NCI-H69 (cell line): ENCODE measurements at regions not wholly inside any gene's neighbourhood (a gene's known extent, or its start where the extent isn't known, plus 50 kb on each side); places are given as distances from the start of the nearest gene placed in this dataset.
A peak's percentile ranks its signal among the peaks of the same experiment; 100 is the strongest.
"Not testable (repeated sequence)": the region's sequence is repeated elsewhere in the genome, so short reads cannot be mapped to it uniquely, and the experiment has no call there.

Experiments
- DNase-seq: peaks from one replicate; lab custom pipeline; 2025; lab: John Stamatoyannopoulos, UW

DNA sequence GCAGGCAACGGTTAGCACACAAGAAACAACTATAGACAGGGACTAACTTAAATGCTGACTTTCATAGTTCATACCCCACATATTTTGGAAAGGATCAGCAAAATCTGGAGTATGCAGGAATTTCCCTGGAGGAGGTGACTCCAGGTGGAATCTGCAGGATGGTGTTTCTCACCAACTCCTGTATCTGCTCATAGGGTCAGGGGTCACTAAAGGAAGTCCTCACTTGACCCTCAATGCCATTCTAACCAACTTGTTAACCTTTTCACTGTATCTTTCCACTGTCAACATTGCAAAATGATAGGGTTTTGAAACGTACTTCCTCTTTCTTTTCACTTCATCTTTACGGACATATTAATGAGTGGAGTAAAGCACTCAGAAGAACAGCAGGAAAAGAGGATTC lies 207.0 kb upstream of the CXCR4 start:
- DNase-seq = no peak

GRCh38 chr2:136323935-136324334 lies 206.0 kb upstream of the CXCR4 start:
- DNase-seq = no peak

DNA sequence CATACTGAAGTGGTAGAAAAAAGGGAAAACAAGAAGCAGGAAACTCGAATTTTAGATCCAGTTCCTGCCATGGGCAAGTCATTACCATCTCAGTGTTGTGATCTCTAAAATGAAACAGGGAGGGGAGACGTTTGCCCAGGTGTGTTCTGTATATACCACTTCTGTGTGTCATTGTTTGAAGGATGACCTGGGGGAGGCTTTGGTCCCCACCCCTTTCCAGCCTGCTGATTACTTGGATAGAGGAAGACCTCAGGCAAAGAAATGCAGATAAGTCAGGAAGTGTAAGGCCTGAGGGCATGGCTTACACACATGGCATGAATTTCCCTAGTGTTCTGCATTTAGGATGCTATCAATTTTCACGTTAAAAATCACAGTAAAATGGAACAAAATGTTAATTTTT lies 205.2 kb upstream of the CXCR4 start:
- peak; percentile 69 for DNase-seq

DNA sequence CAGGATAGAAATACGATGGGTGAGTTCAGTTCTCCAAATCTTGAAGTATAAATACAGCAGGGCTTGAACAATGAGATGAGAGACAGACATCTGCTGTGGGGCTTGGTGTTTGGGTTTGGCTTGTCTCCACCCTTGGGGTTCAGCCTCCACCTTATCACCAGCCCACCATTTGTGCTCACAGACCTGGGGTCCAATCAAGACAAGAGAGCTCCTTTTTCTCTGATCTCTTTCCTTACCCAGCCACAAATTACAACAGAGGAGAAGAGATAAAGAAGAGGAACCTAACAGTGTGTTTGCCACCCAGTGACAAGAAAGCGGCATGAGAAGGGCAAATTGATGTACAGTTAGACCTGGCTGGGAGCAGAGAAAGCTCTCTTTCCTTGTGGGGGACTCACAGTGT lies 204.5 kb upstream of the CXCR4 start:
- no peak for DNase-seq

GRCh38 chr2:136319651-136320050 lies 201.7 kb upstream of the CXCR4 start:
- no peak for DNase-seq

DNA sequence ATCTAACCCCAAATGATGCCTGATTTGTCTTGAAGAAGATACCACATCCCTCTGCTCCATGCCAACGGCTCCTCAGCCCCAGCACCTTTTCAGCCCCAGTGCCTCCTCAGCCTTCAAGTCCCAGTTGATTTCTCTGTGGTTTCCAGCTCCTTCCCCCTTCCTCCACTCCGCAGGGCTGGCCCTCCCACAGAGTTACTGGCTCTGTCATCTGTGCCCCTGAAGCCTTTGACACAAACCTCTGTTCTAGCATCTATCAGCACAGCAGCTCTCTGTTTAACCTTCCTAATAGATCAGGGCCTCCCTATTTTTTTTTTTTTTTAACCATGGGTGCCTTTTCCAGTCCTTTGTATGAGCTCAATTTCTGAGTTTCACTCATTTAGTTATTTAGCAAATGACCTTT lies 201.3 kb upstream of the CXCR4 start:
- DNase-seq = no peak

DNA sequence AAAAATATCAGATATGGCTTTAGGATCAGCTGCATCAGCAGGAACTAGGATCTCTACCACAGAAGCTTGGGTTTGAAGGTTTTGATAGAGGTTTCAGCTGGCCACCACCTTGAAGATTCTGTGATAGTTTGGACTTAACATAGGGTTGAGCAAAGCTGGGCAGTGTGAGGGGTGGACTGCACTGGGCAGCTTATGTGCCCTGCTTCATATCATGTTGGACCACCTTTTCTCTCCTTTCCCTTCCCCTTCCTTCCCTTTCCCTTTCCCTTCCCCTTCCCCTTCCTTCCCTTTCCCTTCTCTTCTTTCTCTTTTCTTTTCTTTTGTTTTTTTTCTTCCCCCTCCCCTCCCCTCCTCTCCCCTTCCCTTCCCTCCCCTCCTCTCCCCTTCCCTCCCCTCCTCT lies 196.3 kb upstream of the CXCR4 start:
- no peak for DNase-seq

GRCh38 chr2:136312568-136312967 lies 194.6 kb upstream of the CXCR4 start:
- not testable (repeated sequence) for DNase-seq

- DNase-seq = no peak
Observed at GRCh38 chr2:136310797-136311603, 193.1 kb upstream of the CXCR4 start.

DNA sequence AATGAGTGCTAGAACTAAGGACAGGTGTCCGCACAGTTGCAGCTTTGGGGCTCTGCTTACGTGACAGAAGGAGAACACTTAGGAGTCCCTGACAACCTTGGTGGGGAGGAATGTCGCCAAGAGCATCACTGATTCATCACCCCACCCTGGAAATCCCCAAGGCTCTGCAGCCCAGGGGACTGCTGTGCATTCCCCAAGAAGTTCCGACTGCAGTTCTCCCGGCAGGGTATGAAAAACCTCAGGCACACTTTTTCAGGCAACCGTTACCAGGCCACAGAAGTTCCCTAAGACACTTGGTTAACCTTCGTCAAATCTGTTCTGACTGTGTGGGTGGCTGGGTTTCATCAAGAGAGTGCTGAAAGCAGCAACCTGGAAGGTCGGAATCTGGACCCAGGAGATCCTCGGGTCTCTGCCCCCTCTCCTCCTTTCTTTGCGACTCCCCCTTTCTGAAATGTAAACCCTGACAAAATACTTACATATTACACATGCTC lies 192.1 kb upstream of the CXCR4 start:
- no peak for DNase-seq

- DNase-seq = no peak
Observed at GRCh38 chr2:136308611-136309010, 190.7 kb upstream of the CXCR4 start.

GRCh38 chr2:136306836-136307235 lies 188.9 kb upstream of the CXCR4 start:
- peak; percentile 27 for DNase-seq

- peak; percentile 88 for DNase-seq
Observed at GRCh38 chr2:136305517-136306192, 187.7 kb upstream of the CXCR4 start.

DNA sequence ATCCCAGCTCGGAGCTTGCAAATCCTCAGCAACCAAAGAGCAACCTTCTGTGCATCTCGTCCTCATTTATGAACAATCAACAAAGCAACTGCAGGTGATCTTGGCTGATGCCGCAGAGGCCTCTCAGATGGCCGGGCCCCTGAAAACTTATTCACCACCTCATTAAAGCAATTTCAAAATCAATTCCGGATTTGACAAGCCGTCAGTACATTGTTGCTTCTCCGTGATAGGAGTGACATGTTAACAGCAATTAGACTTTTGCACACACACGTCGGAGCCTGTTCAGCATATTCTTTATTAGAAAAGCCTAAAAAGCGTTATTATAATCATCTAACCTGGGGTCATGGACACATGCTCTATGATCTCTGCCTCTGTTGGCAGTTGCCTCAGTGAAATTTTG lies 183.1 kb upstream of the CXCR4 start:
- DNase-seq = no peak

GRCh38 chr2:136298631-136299030 lies 180.7 kb upstream of the CXCR4 start:
- no peak for DNase-seq

DNA sequence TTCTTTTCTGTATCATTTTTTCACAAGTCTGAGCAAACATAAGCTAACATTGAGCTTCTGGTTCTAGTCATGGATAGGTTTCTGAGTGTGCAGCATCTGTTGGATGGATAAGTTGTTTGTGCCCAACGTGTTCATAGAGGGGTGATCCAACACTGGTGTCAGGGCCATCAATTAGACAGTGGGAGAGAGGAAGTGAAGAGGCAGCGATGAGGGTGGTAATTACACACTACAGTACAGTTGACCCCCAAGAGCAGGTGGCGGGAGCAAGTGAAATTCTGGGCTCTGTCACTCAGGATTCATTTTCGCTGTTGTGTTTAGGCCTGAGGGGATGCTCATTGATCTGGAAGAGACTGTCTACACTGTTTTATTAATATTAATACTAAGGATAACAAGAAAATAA lies 180.0 kb upstream of the CXCR4 start:
- DNase-seq = peak; percentile 91

DNA sequence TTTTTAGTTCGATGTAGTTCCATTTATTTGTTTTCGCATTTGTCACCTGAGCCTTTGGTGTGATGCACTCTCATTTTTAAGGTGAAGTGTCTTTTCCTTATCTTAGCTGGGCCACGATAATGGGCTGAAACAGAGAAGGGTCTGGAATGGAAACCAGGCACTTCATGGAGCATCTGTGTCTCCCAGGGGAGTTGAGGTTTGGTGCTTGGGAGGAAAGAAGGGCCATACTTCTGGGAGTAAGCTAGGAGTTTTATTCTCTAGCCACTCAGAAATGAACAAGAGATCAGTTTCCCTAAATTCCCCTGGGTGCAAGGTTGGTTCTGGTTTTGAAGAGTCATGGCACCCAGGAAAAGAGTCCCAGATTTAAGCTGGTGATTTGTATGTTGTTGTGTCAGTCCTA lies 179.4 kb upstream of the CXCR4 start:
- peak; percentile 59 for DNase-seq

DNA sequence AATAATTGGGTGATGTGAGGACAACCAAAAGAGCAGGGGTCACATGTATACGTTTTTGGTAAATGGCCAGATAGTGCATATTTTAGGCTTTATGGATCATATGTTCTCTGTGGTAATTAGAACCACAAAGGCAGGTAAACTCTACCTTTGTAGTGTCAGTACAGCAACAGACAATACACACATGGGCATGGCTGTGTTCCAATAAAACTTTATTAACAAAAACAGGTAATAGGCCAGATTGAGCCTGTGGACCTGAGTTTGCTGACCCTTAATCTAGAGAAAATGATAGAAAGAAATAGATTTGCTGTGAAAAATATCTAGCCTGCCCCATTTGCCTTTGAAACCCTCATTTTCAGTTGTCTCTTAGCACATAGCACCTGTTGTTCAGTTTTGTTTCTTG lies 177.2 kb upstream of the CXCR4 start:
- DNase-seq = peak; percentile 5

- DNase-seq = no peak
Observed at GRCh38 chr2:136291871-136292270, 173.9 kb upstream of the CXCR4 start.

- no peak for DNase-seq
Observed at GRCh38 chr2:136290326-136290725, 172.4 kb upstream of the CXCR4 start.

- DNase-seq = no peak
Observed at GRCh38 chr2:136288249-136288648, 170.3 kb upstream of the CXCR4 start.

GRCh38 chr2:136286423-136286822 lies 168.5 kb upstream of the CXCR4 start:
- DNase-seq = no peak
